ENCODE measurements at regions not wholly inside any gene's neighbourhood (a gene's known extent, or its start where the extent isn't known, plus 50 kb on each side); places are given as distances from the start of the nearest gene placed in this dataset.

DNA sequence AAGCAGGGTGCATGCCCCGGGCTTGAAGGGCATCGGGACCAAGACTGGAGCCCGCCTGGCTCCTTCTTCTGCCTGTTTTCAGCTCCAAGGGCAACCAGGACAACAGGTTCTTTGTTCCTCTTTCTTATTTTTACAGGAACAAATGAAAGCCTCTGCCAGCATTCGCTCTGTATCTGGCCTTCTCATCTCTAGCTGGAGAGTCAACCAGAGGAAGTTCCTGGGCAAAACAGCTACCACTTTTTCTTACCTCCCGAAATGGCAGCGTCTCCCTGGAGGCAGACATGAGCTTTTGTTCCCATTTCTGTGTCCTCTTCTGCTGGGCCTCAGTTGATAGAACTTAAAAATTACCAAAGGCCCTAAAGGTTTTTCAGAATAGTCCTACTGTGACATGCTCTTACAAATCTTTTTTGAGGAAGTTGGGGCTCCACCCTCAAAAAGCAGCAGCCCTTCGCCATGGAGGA is 74.1 kb upstream of the NAA20 start:
- FAIRE-seq, result no peak

DNA sequence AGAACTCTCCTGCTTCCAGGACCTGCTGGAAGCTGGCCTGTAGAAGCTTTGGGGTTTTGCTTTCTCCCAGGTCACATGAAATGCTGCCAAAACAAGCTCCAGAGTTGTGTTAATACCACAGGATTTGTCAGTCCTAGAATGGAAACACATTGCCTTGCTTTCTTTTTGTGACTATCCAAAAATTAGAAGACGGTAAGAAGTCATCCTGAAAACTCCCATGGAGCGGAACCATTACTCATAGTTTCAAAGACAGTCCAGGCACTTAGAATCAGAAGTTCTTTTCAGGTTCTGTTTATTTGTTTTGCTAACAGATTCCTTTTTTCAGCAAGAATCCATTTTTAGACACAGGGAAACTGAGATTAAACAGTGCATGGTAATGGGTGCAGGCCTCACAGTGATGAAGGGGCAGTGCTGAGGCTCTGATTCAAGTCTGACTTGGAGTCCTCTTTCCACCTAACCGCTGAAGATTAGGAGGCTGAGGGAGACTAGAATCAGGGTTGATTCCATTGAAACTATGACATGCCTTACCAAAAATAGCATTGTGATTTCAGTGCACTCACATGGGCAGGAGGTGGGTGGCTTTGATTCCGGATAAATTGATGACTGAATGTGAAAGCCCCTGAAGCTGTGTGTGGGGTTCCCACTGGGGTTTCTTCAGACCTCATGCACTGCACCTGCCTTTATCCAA is 72.2 kb upstream of the NAA20 start:
- FAIRE-seq (no peak), DNase-seq (ENCODE audit: low spot score in 2 of 2) (no peak)

More for the DNA sequence above, 74.1 kb upstream of the NAA20 start:
- peak in 1 of 2 donors; percentile 17 for DNase-seq (ENCODE audit: low spot score in 2 of 2)

DNA sequence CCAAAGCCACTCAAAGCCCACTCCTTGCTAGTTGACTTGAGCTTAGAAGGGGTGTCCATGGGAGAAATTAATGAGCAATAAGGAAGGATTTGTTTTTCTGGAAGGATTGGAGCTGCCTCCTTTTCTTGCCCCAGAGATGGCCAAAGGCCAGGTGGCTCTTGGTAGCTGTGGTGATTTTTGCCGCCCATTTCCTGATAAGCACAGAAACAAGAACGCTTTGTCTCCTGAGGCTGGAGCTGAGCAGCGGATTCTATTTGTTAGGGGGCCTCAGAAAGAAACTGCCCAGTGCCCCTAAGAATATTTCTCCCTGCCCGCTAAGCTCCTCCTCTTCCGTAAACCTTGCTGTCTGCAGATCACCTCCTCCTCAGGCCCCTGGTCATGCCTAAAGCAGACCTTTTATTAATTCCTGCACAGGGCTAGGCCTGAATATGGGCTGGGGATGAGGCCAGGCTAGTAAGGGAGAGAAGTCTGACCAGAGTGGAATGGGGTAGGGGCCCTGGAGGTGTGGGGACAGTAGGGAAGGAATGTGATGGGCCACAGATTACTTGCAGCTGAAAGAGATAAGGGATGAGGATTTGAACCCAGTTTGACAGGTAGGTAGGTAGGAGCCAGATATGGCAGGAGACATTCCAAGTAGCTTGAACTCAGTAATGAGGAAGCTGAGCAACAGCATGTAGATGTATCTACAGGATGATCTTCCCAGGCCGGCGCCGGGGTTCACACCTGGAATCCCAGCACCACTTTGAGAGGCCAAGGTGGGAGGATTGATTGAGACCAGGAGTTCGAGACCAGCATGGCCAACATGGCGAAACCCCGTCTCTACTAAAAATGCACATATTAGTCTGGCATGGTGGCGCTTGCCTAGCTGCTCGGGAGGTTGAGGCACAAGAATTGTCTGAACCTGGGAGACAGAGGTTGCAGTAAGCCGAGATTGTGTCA is 71.2 kb upstream of the NAA20 start:
- DNase-seq (ENCODE audit: low spot score in 2 of 2) (no peak), FAIRE-seq (no peak)

DNA sequence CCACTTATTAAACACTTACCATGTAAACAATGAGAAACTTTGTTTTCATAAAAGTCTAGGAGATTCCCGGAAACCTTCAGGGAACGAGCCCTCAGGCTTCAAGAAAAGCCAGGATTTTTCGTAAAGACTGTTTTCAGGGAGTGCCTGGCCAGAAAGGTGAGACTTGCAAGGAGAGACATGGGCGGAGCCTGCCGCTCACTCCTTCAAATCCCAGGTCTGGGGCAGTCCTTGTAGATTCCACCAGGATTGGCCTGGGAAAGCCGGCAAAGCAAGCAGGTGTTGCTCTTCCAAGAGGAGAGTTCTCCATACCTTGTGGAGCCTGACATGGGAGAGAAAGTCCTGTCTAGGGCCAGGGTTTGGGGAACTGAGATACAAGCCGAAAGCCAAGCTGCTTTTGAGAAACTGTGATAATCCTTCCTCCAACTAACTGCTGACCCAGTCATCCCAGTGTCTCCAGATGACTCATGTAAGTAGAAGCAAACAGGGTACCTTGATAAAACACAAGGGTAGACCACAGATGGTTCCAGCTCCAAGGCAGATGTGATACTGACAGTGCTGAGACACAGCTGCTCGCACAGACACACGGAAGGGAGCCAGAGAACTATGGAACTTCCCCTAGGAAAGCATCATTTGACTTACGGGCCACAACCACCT is 69.4 kb upstream of the NAA20 start:
- DNase-seq (ENCODE audit: low spot score in 2 of 2) (no peak), FAIRE-seq (no peak)

DNA sequence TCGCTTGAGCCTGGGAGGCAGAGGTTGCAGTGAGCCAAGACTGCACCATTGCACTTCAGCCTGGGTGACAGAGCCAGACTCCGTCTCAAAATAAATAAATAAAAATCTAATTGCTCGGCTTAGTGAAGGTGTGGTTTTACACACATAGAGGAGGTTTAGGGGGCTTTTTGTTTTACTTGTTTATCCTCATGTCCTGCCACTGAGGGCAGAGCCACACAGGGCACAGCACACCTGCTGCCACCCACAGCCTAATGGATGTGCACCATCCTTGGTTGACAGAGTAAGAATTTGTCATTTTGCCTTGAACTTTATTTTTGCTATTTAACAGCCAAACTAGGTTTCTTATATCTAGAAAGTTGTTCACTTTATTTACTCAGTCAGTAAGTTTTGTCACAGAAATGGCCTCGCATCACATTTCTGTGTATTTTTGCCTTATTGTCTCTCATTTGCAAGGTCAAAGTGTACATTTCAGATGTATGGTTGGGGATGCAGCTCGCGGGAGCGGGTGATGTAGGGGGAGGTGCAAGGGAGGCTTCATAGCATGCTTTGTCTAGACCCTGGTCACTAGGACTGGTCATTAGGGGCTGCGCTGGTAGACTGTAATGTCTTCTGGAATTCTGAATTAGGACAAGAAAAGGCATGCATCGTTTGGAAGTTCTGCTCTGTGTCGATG is 67.8 kb upstream of the NAA20 start:
- no peak for FAIRE-seq
- no peak for DNase-seq (ENCODE audit: low spot score in 2 of 2)

DNA sequence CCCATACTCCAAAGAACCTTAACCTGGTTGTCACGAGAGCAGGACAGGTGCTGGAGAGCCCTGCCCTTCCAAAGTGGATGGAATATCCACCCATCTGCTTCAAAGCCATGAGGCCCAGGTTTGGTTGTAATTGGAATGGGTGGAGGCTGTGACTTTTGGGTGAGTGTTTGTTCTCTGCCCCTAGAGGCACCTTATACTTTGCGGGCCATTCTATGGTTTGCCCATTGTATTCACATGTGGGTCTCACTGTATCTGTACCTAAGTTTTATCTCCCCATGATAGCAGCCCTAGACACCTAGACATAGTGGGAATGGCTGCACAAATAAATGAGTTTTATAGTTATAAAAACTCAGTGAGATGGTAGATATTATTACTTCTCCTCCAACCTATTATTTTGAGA is 67.1 kb upstream of the NAA20 start:
- no peak for FAIRE-seq
- DNase-seq (ENCODE audit: low spot score in 2 of 2), result no peak

DNA sequence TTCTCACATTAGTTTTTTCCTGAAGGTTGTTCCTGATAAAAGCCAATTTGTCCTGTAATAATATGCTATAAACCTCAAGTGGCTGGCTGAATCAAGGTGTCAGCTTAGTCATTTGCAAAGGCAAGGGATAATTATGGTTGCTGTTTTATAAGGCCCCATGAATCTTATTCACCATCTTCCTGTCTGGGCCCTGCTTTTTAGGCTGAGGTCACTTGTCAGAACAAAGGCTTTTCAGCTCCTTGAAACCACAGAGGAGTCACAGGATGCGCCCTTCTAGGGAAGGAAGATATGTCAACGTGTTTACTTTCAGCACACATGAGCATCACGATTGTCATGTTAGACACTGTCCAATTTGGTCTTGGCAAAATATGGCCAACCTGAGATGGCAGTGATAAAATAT is 64.8 kb upstream of the NAA20 start:
- DNase-seq (ENCODE audit: low spot score in 2 of 2) (no peak), FAIRE-seq (no peak)

DNA sequence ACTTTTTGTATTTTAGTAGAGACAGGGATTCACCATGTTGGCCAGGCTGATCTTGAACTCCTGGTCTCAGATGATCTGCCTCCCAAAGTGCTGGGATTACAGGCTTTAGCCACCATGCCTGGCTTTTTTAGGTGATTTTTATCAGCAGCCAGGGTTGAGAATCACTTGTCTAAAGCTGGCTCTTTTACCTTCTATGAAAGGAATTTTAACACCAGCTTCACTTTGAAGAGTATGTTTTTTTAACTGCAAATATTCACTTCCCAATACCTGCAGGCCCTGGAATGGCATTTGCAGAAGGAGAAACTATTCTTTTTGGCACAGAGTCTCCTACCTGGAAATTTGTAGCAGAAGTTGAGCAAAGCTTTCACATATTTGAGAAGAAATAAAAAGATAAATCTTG is 63.6 kb upstream of the NAA20 start:
- no peak for FAIRE-seq
- DNase-seq (ENCODE audit: low spot score in 2 of 2), result no peak

DNA sequence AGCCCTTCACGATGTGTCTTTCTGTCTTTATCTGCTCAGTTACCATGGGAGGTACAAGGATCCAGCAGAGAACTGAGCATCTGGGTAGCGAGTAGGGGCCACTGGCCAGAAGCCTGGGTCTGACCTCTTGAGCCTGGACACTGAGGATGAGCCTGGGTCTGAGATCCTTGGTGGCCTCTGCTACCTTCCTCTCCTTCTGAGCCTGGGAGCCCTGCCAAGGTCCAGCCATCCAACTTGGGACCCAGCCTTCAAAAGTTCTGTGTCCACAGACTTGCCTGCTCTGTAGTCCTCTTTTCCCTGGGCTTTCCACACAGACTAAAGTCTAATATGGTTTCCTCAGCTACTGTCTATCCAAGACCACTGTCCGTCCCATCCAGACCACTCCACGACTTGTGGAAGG is 60.2 kb upstream of the NAA20 start:
- FAIRE-seq, result no peak
- DNase-seq (ENCODE audit: low spot score in 2 of 2), result no peak

DNA sequence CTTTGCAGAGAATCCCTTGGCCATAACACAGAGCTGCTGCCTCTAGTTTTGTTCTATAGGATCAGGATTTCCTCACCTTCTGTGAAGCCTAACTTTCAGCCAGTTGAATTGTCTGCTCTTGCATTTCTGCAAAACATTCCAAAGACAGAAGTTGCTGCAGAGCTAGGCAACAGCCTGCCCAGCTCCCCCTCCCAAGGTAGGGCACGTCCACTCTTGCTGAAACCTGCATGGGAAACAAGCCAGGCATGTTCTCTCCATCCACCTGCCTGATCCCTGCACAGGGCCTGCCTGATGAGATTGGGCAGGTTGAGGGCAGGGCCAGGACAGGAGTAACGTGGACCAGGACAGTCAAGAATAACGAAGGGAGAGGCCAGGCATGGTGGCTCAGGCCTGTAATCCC is 58.9 kb upstream of the NAA20 start:
- DNase-seq (ENCODE audit: low spot score in 2 of 2) (no peak), FAIRE-seq (no peak)

DNA sequence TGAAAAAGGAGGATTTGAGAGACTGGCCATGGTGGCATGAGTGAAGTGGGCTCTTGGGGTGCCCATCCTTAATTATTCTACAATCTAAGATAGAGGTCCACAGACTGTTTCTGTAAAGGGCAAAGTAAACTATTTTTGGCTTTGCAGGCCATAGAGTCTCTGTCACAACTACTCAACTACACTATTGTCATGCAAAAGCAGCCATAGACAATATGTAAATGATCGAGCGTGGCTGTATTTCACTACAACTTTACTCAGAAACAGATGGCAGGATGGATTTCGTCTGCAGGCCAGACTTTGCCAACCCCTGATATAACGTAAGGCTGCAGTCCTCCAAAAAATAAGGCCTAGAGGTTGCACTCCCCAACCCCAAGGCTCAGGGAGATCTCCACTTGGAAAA is 58.2 kb upstream of the NAA20 start:
- DNase-seq (ENCODE audit: low spot score in 2 of 2) (no peak), FAIRE-seq (no peak)

DNA sequence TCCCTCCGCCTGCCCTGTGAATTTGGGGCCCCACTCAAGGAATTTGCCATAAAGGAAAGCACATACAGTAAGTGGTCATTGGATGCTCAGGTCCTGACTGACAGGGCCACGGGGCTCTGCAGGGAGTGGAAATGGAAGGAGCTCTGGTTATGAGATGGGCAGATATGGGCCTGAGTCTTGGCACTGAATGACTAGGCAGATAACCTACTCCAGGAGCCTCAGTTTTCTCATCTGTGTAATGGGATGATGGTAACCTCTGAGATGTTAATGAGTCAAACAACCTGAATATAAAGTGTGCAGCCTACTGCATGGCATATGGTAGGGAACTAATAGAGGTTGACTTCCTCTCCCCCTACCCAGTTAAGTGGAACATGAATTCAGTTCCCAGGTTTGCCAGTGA is 56.4 kb upstream of the NAA20 start:
- no peak for FAIRE-seq
- DNase-seq (ENCODE audit: low spot score in 2 of 2), result no peak

DNA sequence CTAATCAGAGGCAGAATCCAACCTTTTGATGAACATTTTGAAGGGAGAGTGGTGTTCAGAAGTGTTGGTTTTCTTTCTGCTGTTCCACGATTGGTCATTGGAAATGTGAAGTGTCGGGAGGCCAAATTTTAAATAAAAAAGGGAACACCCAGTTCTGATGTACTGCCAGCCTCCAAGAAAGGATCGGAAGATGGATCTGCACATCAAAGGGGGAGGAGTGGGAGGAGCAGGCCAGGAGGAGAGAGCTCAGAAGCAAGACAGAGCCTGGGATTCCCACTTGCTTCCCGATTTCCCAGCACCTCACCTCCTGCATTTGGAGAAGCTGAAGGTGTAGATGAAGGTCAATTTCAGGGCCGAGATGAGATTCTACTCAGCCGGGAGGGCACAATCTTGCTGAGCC is 55.9 kb upstream of the NAA20 start:
- DNase-seq (ENCODE audit: low spot score in 2 of 2) (no peak), FAIRE-seq (no peak)

DNA sequence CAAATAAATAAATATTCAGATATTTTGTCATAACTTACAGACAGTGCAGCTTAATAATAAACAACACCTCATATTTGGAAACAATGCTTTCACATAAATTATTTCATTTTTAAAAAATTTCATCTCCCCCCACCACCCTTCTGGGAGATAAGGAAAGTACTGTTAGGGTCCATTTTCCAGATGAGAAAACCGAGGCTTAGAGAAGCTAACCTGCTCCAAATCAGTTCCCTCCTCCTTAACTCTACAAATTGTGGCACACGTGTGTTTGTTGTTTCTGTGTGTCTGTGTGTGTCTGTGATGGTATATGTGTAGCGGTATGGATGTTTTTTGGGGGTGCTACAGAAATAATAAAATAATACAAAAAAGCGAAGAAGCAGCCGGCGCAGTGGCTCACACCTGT is 54.2 kb upstream of the NAA20 start:
- no peak for FAIRE-seq
- DNase-seq (ENCODE audit: low spot score in 2 of 2), result no peak

DNA sequence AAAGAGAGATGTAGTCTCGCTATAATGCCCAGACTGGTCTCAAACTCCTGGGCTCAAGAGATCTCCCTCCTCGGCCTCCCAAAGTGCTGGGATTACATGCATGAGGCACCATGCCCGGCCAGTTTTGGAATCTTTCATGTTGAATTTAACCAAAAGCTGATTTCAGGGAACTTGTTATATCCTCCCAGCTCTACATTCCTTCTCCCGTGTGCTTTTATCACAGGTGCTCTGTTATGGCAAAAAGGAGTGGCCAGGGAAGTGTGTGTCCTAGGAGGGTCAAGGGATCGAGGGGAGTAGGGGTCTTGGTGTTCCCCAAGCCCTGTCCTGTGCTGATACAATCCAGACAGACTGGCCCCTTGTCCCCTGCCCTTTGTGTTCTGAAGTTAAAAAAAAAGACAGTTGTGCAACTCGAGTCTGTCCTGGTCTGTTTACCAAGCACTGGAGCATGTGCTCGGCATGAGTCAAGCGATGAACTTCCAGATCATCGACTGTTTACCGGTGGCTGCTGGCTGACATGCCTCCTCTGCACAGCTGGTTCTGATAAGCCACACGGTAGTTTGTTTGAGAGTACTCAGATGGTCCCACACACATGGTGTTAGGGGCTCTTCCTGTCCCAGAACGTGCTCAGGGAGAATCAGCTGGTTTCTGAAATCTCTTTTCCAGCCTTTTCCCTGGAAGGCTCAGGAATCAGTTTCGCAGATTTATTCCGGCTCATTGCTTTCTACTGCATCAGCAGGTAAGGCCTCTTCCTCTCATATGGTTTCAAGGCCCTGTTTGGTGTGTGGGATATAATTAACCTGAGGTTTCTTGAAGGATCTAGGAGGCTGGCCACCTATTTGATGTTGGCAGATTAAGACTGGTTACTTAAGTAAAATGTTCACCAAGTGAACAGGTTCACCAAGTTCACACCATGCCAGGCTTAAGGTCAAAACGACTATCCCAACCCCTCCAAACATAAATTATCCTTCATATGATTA is 52.6 kb upstream of the NAA20 start:
- no peak for FAIRE-seq
- DNase-seq (ENCODE audit: low spot score in 2 of 2), result no peak

DNA sequence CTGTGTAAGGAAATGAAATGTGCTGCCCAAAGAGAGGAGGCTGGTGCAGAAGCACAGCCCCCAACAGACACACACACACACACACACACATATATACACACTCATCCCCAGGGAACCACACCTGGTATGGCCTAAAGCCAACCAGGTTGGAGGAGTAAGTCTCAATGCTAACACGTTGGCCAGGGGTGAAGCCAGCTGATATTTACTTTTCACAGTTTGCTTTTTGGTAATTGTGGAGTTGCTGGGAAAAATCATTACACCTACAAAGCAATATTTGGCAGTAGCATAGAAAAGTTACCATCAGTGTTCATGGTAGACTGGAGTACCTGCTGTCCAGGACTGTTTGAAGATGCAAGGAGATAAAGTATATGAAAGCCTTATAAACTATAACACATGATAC is 50.3 kb upstream of the NAA20 start:
- no peak for FAIRE-seq
- DNase-seq (ENCODE audit: low spot score in 2 of 2), result no peak

Measured in frontal cortex (tissue), 3 donors.